GM10266 (cell line): ENCODE measurements at regions not wholly inside any gene's neighbourhood (a gene's known extent, or its start where the extent isn't known, plus 50 kb on each side); places are given as distances from the start of the nearest gene placed in this dataset.

Experiments used
- DNase-seq: peaks from one replicate; pipeline ENCODE4 v3.0.0; 2012; ENCODE audit errors: extremely low spot score
- TF ChIP-seq, protein P1 (sequence below): IDR thresholded peaks from 2 replicates; pipeline ENCODE4 v1.5.1; 2012; ENCODE audit warnings: mild to moderate bottlenecking, low read depth; ENCODE audit not compliant: control insufficient read depth, insufficient read depth; ENCODE audit errors: missing control alignments

DNA sequence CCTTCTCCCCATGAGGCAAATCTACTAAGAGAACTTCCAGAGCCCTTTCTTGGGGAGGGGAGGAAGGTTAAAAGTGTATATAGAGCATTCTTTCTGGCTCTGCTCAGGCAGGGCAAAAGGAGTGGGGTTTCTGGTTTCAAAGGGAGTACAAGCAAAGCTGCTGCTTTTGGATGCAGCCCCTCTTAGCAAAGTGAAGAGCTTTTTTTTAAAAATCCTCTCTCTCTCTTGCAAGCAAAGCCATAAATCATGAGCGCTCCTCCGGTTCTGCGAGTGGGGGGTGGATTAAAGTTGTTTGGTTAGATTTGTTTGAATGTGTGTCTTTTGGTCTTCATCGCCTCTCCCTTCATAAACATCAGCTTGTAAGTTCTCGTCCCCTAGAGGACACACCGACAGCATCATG is 546.6 kb upstream of the TBX3 start:
- no peak for DNase-seq
- TF ChIP-seq, protein P1, sequence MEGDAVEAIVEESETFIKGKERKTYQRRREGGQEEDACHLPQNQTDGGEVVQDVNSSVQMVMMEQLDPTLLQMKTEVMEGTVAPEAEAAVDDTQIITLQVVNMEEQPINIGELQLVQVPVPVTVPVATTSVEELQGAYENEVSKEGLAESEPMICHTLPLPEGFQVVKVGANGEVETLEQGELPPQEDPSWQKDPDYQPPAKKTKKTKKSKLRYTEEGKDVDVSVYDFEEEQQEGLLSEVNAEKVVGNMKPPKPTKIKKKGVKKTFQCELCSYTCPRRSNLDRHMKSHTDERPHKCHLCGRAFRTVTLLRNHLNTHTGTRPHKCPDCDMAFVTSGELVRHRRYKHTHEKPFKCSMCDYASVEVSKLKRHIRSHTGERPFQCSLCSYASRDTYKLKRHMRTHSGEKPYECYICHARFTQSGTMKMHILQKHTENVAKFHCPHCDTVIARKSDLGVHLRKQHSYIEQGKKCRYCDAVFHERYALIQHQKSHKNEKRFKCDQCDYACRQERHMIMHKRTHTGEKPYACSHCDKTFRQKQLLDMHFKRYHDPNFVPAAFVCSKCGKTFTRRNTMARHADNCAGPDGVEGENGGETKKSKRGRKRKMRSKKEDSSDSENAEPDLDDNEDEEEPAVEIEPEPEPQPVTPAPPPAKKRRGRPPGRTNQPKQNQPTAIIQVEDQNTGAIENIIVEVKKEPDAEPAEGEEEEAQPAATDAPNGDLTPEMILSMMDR, result no peak

- DNase-seq, result no peak
- TF ChIP-seq, protein P1, result no peak
Observed at GRCh38 chr12:115229517-115229916, 545.5 kb upstream of the TBX3 start.

GRCh38 chr12:115228434-115228833 is 544.5 kb upstream of the TBX3 start:
- DNase-seq, result no peak
- TF ChIP-seq, protein P1, result no peak

- TF ChIP-seq, protein P1, result no peak
- DNase-seq, result no peak
Observed at GRCh38 chr12:115227137-115227615, 543.2 kb upstream of the TBX3 start.

DNA sequence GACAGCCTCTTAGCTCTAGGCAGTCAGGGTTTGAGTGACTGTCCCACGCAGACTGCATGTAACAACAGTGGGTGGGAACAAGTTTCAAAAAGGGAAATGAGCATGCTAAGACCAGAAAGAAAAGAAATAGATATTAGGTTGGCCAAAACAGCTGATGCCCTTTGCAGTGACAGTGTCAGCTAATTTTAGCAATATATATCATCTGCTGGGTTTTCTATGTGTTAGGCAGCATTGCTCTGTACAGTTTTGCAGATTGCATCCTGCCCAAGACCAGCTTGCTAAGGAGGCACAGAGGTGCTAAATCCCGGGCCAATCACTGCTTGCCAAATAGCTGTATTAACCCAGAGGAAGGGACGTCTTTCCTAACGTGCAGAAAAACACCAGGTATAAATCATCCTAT is 541.9 kb upstream of the TBX3 start:
- TF ChIP-seq, protein P1, result no peak
- no peak for DNase-seq

GRCh38 chr12:115223991-115224390 is 540.0 kb upstream of the TBX3 start:
- TF ChIP-seq, protein P1, result no peak
- DNase-seq, result no peak

DNA sequence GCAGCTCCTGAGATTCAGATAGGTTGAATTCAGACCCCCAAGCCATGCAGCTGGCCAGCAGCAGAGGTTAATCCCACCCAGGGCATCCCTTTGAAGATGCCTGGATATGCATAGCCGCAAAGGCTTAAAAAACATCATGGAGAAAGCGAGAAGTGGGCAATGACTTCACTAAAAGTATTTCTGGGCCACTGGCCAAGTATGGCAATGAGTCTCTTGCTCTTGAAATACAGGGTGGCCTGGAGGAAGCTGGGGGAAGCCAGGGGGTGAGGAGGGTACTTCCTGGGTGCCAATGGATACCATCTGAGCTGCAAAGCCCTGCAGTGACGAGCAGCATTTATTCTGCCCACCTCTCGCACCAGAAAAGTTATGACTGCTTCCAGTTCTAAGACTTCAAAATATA is 539.3 kb upstream of the TBX3 start:
- no peak for DNase-seq
- TF ChIP-seq, protein P1, result no peak
